Progenitor cell of endocrine pancreas (in vitro differentiated cells): ENCODE measurements at regions not wholly inside any gene's neighbourhood (a gene's known extent, or its start where the extent isn't known, plus 50 kb on each side); places are given as distances from the start of the nearest gene placed in this dataset.

Experiments used
- DNase-seq: peaks from one replicate; pipeline ENCODE4 v3.0.0; 2021; ENCODE audit warnings: low spot score; ENCODE audit not compliant: unreplicated experiment
- H3K27ac Mint-ChIP-seq: 2 replicates; pipeline ENCODE4 v1.8.0; 2021; ENCODE audit warnings: mild to moderate bottlenecking, moderate library complexity, mixed read lengths
- H3K27me3 Mint-ChIP-seq: 2 replicates; pipeline ENCODE4 v1.8.0; 2021; ENCODE audit warnings: mixed read lengths
- H3K36me3 Mint-ChIP-seq: 2 replicates; pipeline ENCODE4 v1.8.0; 2022; ENCODE audit warnings: mixed read lengths; ENCODE audit not compliant: insufficient read depth
- H3K4me1 Mint-ChIP-seq: 2 replicates; pipeline ENCODE4 v1.8.0; 2021; ENCODE audit warnings: low read depth, mixed read lengths
- H3K4me3 Mint-ChIP-seq: 2 replicates; pipeline ENCODE4 v1.8.0; 2021; ENCODE audit warnings: low read depth, mild to moderate bottlenecking, moderate library complexity, mixed read lengths
- H3K9me3 Mint-ChIP-seq: 2 replicates; pipeline ENCODE4 v1.8.0; 2021; ENCODE audit warnings: low read depth, mixed read lengths
- CTCF ChIP-seq: fragments of 200-600 bp; sonication (generic); IDR thresholded peaks from one replicate; pipeline ENCODE4 v1.5.0; 2021; ENCODE audit warnings: antibody characterized with exemption, mild to moderate bottlenecking; ENCODE audit not compliant: unreplicated experiment

GRCh38 chr21:17429936-17430335, 82.9 kb upstream of the CXADR start:
- TF ChIP-seq CTCF, result no peak
- Mint-ChIP-seq H3K9me3 (no peaks in the 10 kb centered on the region), H3K36me3 (no peaks in the 10 kb centered on the region), H3K4me1 (peaks cover 2% of the 10 kb centered on the region), H3K27ac (no peak overlapping the region), H3K4me3 (no peak overlapping the region), H3K27me3 (no peaks in the 10 kb centered on the region)
- no peak for DNase-seq

- no peaks in the 10 kb centered on the region for H3K27me3 Mint-ChIP-seq
- DNase-seq, result no peak
- no peak for TF ChIP-seq CTCF
- no peak overlapping the region for H3K4me3 Mint-ChIP-seq
- no peaks in the 10 kb centered on the region for H3K9me3 Mint-ChIP-seq
- H3K36me3 Mint-ChIP-seq, result no peaks in the 10 kb centered on the region
- no peak overlapping the region for H3K27ac Mint-ChIP-seq
- H3K4me1 Mint-ChIP-seq, result peaks cover 16% of the 10 kb centered on the region
Measured at GRCh38 chr21:17432732-17433057, 80.1 kb upstream of the CXADR start.

GRCh38 chr21:17433730-17434129, 79.1 kb upstream of the CXADR start:
- H3K4me1 Mint-ChIP-seq, result peaks cover 21% of the 10 kb centered on the region
- no peak for TF ChIP-seq CTCF
- H3K27me3 Mint-ChIP-seq, result peaks cover 2% of the 10 kb centered on the region
- H3K4me3 Mint-ChIP-seq, result no peak overlapping the region
- no peak for DNase-seq
- H3K9me3 Mint-ChIP-seq, result no peaks in the 10 kb centered on the region
- H3K36me3 Mint-ChIP-seq, result no peaks in the 10 kb centered on the region
- H3K27ac Mint-ChIP-seq, result no peak overlapping the region

GRCh38 chr21:17435565-17436543, 77.0 kb upstream of the CXADR start:
- H3K4me1 Mint-ChIP-seq, result peaks cover 22% of the 10 kb centered on the region
- H3K9me3 Mint-ChIP-seq, result no peaks in the 10 kb centered on the region
- no peak overlapping the region for H3K4me3 Mint-ChIP-seq
- no peak overlapping the region for H3K27ac Mint-ChIP-seq
- H3K27me3 Mint-ChIP-seq, result peaks cover 5% of the 10 kb centered on the region
- TF ChIP-seq CTCF, result no peak
- no peak for DNase-seq
- H3K36me3 Mint-ChIP-seq, result no peaks in the 10 kb centered on the region

- Mint-ChIP-seq H3K9me3 (no peaks in the 10 kb centered on the region), H3K27ac (peak overlapping the region; percentile 40), H3K4me3 (no peak overlapping the region), H3K27me3 (peaks cover 5% of the 10 kb centered on the region), H3K36me3 (no peaks in the 10 kb centered on the region), H3K4me1 (peaks cover 25% of the 10 kb centered on the region)
- DNase-seq, result no peak
- no peak for TF ChIP-seq CTCF
Measured at GRCh38 chr21:17436626-17437111, 76.2 kb upstream of the CXADR start.
